Neuronal stem cell (in vitro differentiated cells): ENCODE measurements at regions not wholly inside any gene's neighbourhood (a gene's known extent, or its start where the extent isn't known, plus 50 kb on each side); places are given as distances from the start of the nearest gene placed in this dataset.
"Not testable (repeated sequence)": the region's sequence is repeated elsewhere in the genome, so short reads cannot be mapped to it uniquely, and the experiment has no call there.

ENCODE experiments used
- DNase-seq: peaks from one replicate; pipeline ENCODE4 v3.0.0-alpha.2; 2013; ENCODE audit warnings: low spot score
- H2AFZ ChIP-seq: one replicate; pipeline ENCODE4 v1.6.1; 2013; ENCODE audit warnings: mild to moderate bottlenecking, low read length, inconsistent platforms
- H2AK5ac ChIP-seq: 2 replicates; pipeline ENCODE4 v1.6.1; 2013; ENCODE audit warnings: low read depth, mild to moderate bottlenecking, inconsistent platforms, low read length, moderate library complexity, mixed read lengths
- H2BK120ac ChIP-seq: 2 replicates; pipeline ENCODE4 v1.6.1; 2013; ENCODE audit warnings: low read depth, mild to moderate bottlenecking, inconsistent platforms, low read length, moderate library complexity, mixed read lengths
- H2BK12ac ChIP-seq: one replicate; pipeline ENCODE4 v1.6.1; 2013; ENCODE audit warnings: low read length, inconsistent platforms
- H2BK15ac ChIP-seq: 2 replicates; pipeline ENCODE4 v1.6.1; 2013; ENCODE audit warnings: mild to moderate bottlenecking, low read length, inconsistent platforms, mixed read lengths
- H2BK5ac ChIP-seq: one replicate; pipeline ENCODE4 v1.6.1; 2013; ENCODE audit warnings: inconsistent platforms, mild to moderate bottlenecking, low read length, moderate library complexity
- H3K14ac ChIP-seq: one replicate; pipeline ENCODE4 v1.6.1; 2013; ENCODE audit warnings: low read length, inconsistent platforms
- H3K18ac ChIP-seq: 2 replicates; pipeline ENCODE4 v1.6.1; 2013; ENCODE audit warnings: low read length, inconsistent platforms
- H3K23ac ChIP-seq: 2 replicates; pipeline ENCODE4 v1.6.1; 2013; ENCODE audit warnings: low read depth, mild to moderate bottlenecking, mixed read lengths, low read length, inconsistent platforms; ENCODE audit not compliant: poor library complexity
- H3K27ac ChIP-seq: replicated peaks from 3 replicates; pipeline ENCODE4 v1.5.1; 2013; ENCODE audit warnings: low read length, inconsistent platforms
- H3K27me3 ChIP-seq, 3 experiments: 2 replicates each; pipeline ENCODE4 v1.6.1; 2013; ENCODE audit warnings: low read length in 3 of 3, mild to moderate bottlenecking in 2 of 3, inconsistent platforms in 1 of 3, low read depth in 1 of 3, mixed read lengths in 1 of 3, moderate library complexity in 1 of 3; ENCODE audit not compliant: control insufficient read depth in 3 of 3, insufficient read depth in 3 of 3
- H3K36me3 ChIP-seq, 2 donors: replicated peaks in 1 of 2; 2 replicates each; pipeline ENCODE4 v1.6.1; 2013; ENCODE audit warnings: low read length in 2 of 2; ENCODE audit not compliant: control insufficient read depth in 2 of 2, insufficient read depth in 2 of 2
- H3K4ac ChIP-seq: 2 replicates; pipeline ENCODE4 v1.6.1; 2013; ENCODE audit warnings: inconsistent platforms, mild to moderate bottlenecking, low read length, moderate library complexity
- H3K4me1 ChIP-seq, 2 donors: 1 replicate in 1 of 2; 2 replicates in 1 of 2; pipeline ENCODE4 v1.6.1; 2013; ENCODE audit warnings: low read length in 2 of 2, low read depth in 1 of 2; ENCODE audit not compliant: control insufficient read depth in 2 of 2, insufficient read depth in 1 of 2
- H3K4me2 ChIP-seq: one replicate; pipeline ENCODE4 v1.6.1; 2013; ENCODE audit warnings: mild to moderate bottlenecking, low read length, inconsistent platforms; ENCODE audit not compliant: insufficient read depth, poor library complexity, severe bottlenecking
- H3K4me3 ChIP-seq, 2 donors: 2 replicates each; pipeline ENCODE4 v1.5.1; 2013; ENCODE audit warnings: low read length in 2 of 2, mild to moderate bottlenecking in 2 of 2, inconsistent platforms in 1 of 2, moderate library complexity in 1 of 2
- H3K79me1 ChIP-seq: one replicate; pipeline ENCODE4 v1.6.1; 2013; ENCODE audit warnings: low read depth, mild to moderate bottlenecking, inconsistent platforms, low read length, moderate library complexity
- H3K9ac ChIP-seq: one replicate; pipeline ENCODE4 v1.6.1; 2013; ENCODE audit warnings: mild to moderate bottlenecking, low read depth, low read length, inconsistent platforms; ENCODE audit not compliant: poor library complexity
- H3K9me3 ChIP-seq, 2 donors: replicated peaks in 1 of 2; 2 replicates each; pipeline versions ENCODE3 to v1.6.1; 2013; ENCODE audit warnings: low read length in 2 of 2, mild to moderate bottlenecking in 2 of 2, inconsistent platforms in 1 of 2, low read depth in 1 of 2, mixed read lengths in 1 of 2, moderate library complexity in 1 of 2; ENCODE audit not compliant: control insufficient read depth in 2 of 2, insufficient read depth in 1 of 2
- H4K8ac ChIP-seq: one replicate; pipeline ENCODE4 v1.6.1; 2013; ENCODE audit warnings: low read depth, mild to moderate bottlenecking, inconsistent platforms, low read length, moderate library complexity
- H4K91ac ChIP-seq: one replicate; pipeline ENCODE4 v1.6.1; 2013; ENCODE audit warnings: low read length, low read depth, mild to moderate bottlenecking, inconsistent platforms; ENCODE audit not compliant: poor library complexity
- WGBS, 2 donors: extraction: QIAGEN DNeasy Blood & Tissue Kit; methylation state at CpG; one replicate each; pipeline ENCODE4 v1.1.7; 2013; ENCODE audit warnings: missing lambda C conversion rate in 2 of 2, mixed read lengths in 1 of 2; ENCODE audit not compliant: insufficient read length in 2 of 2, insufficient replicate concordance in 1 of 2; ENCODE audit errors: extremely low coverage in 2 of 2; 5-methylcytosine and 5-hydroxymethylcytosine counted together

DNA sequence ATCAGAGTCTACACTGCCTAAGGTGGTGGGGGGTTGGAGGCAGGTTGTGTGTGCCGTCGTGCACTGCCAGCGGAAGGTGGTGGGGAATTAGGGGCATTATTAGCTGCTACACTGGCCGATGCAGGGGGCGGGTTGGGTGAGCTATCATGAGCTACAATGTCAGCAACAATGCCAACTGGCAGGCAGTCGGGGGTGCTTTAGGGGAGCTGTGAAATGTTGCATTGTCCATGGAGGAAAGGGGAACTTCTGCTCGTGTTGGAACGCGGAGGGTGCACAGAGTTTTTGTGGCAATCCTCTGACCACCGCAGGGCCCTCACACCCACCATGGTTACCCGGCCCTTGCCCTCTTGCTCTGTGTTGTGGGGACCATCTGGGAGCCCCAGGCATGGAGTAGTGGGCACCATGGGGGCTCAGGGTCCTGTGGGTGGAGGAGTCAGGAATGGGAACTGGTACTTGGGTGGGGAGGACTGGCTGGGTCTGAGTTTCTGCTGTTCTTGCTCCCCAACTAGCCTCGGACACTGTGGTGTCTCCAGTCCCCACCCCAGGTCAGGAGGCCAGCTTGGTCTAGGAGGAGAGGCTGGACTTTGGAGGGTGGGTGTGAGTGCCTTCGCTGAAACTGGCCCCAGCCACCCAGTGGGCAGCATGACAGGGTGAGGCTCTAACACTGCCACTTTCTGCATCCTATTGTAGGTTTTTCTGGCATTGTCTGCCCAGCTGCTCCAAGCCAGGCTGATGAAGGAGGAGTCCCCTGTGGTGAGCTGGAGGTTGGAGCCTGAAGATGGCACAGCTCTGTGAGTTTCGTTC lies 107.1 kb upstream of the TPTE start:
- H4K8ac ChIP-seq, H2AK5ac ChIP-seq, H3K36me3 ChIP-seq, H3K23ac ChIP-seq, H2BK15ac ChIP-seq, H3K27me3 ChIP-seq, H3K4me2 ChIP-seq, DNase-seq, H3K4ac ChIP-seq, H2BK120ac ChIP-seq, H2BK12ac ChIP-seq, H2AFZ ChIP-seq, H3K14ac ChIP-seq, H3K4me1 ChIP-seq, H3K9ac ChIP-seq, H4K91ac ChIP-seq, H2BK5ac ChIP-seq, H3K27ac ChIP-seq, H3K79me1 ChIP-seq, H3K18ac ChIP-seq: not testable (repeated sequence)
- no CpG with 5 or more reads among the region's 14 CpGs for WGBS, 2 donors
- peaks cover 0 to 33% of the 10 kb centered on the region in 2 donors for H3K9me3 ChIP-seq
- peak overlapping the region in 1 of 2 donors; percentile 11 for H3K4me3 ChIP-seq

DNA sequence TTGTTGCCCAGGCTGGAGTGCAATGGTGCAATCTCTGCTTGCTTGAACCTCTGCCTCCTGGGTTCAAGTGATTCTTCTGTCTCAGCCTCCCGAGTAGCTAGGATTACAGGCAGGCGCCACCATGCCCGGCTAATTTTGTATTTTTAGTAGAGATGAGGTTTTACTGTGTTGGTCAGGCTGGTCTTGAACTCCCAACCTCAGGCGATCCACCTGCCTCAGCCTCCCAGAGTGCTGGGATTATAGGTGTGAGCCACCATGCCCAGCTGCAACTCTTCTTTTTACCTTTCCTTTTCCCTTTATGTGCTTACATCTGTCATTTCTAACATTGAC lies 106.5 kb upstream of the TPTE start:
- no CpG with 5 or more reads among the region's 4 CpGs for WGBS, 2 donors
- H3K4me3 ChIP-seq, H3K27me3 ChIP-seq, H3K36me3 ChIP-seq, H2BK12ac ChIP-seq, H3K23ac ChIP-seq, H4K8ac ChIP-seq, H2BK120ac ChIP-seq, H3K14ac ChIP-seq, H3K4me1 ChIP-seq, H3K9ac ChIP-seq, H2AK5ac ChIP-seq, H3K4ac ChIP-seq, H2BK15ac ChIP-seq, H3K18ac ChIP-seq, H3K27ac ChIP-seq, H2AFZ ChIP-seq, H3K4me2 ChIP-seq, H2BK5ac ChIP-seq, H3K79me1 ChIP-seq, H4K91ac ChIP-seq, DNase-seq: not testable (repeated sequence)
- peaks cover 0 to 34% of the 10 kb centered on the region in 2 donors for H3K9me3 ChIP-seq

DNA sequence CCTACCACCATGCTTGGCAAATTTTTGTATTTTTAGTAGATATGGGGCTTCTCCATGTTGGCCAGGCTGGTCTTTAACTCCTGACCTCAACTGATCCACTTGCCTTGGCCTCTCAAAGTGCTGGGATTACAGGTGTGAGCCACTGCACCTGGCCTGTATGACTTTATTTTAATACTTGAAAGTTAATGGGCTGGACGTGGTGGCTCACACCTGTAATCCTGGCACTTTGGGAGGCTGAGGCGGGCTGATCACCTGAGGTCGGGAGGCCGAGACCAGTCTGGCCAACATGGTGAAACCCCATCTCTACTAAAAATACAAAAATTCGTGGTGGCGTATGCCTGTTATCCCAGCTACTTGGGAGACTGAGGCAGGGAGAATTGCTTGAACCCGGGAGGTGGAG lies 105.9 kb upstream of the TPTE start:
- H3K27ac ChIP-seq, H2BK5ac ChIP-seq, H3K36me3 ChIP-seq, H2BK12ac ChIP-seq, H3K14ac ChIP-seq, H3K27me3 ChIP-seq, H3K9ac ChIP-seq, H2AK5ac ChIP-seq, H3K23ac ChIP-seq, H3K4me2 ChIP-seq, H3K18ac ChIP-seq, H2BK15ac ChIP-seq, H2BK120ac ChIP-seq, H4K8ac ChIP-seq, H3K79me1 ChIP-seq, H4K91ac ChIP-seq, H3K4ac ChIP-seq, H3K4me1 ChIP-seq, DNase-seq, H2AFZ ChIP-seq: not testable (repeated sequence)
- no CpG with 5 or more reads among the region's 7 CpGs for WGBS, 2 donors
- H3K4me3 ChIP-seq, result peak overlapping the region in 1 of 2 donors; percentile 12
- H3K9me3 ChIP-seq, result peaks cover 0 to 34% of the 10 kb centered on the region in 2 donors

DNA sequence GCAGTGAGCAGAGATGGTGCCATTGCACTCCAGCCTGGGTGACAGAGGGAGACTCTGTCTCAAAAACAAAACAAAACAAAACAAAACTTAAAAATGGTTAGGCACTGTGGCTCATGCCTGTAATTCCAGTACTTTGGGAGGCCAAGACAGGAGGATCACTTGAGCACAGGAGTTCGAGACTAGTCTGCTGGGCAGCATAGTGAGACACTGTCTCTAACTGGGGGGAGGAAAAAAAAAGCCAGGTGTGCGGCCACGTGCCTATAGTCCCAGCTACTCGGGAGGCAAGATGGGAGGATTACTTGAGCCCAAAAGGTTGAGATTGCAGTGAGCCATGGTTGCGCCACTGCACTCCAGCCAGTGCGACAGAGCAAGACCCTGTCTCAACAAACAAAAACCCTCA lies 105.5 kb upstream of the TPTE start:
- H4K8ac ChIP-seq, H2BK12ac ChIP-seq, H2AK5ac ChIP-seq, H3K23ac ChIP-seq, H3K4me2 ChIP-seq, H3K36me3 ChIP-seq, H3K9ac ChIP-seq, H3K14ac ChIP-seq, H2BK120ac ChIP-seq, H3K27ac ChIP-seq, H2BK15ac ChIP-seq, H4K91ac ChIP-seq, DNase-seq, H3K18ac ChIP-seq, H2BK5ac ChIP-seq, H2AFZ ChIP-seq, H3K4ac ChIP-seq, H3K27me3 ChIP-seq, H3K79me1 ChIP-seq, H3K4me1 ChIP-seq: not testable (repeated sequence)
- no CpG with 5 or more reads among the region's 6 CpGs for WGBS, 2 donors
- H3K9me3 ChIP-seq, result peaks cover 0 to 35% of the 10 kb centered on the region in 2 donors
- peak overlapping the region in 1 of 2 donors; percentile 11 for H3K4me3 ChIP-seq
